ENCODE measurements at regions not wholly inside any gene's neighbourhood (a gene's known extent, or its start where the extent isn't known, plus 50 kb on each side); places are given as distances from the start of the nearest gene placed in this dataset.

GRCh38 chr6:150681578-150682395, 82.1 kb downstream of the PLEKHG1 start:
- H3K36me3 ChIP-seq (ENCODE audit: control insufficient read depth, insufficient read depth, low read length) = no peaks in the 10 kb centered on the region
- H3K9me3 ChIP-seq (replicated peaks; ENCODE audit: control insufficient read depth, insufficient read depth, low read depth, low read length) = no peaks in the 10 kb centered on the region
- H4K20me1 ChIP-seq (replicated peaks; ENCODE audit: control insufficient read depth, insufficient read depth, low read length) = no peaks in the 10 kb centered on the region
- no TSS peak for BruUV-seq (replicated peaks)
- intact Hi-C loops (cut with micrococcal nuclease) (no loop called here), in situ Hi-C loops (cut with MboI) (no loop called here)
- WGBS (ENCODE audit: insufficient coverage, low coverage, missing lambda C conversion rate) = 2% methylated on average over 11 of the region's 11 CpGs
- FAIRE-seq (no peak), ATAC-seq (no peak), DNase-seq (ENCODE audit: extremely low read depth in 1 of 4, low spot score in 3 of 4) (no peak)
- H2AFZ ChIP-seq (ENCODE audit: low read depth, low read length) = no peak overlapping the region
- H3K4me2 ChIP-seq (ENCODE audit: insufficient read depth, low read length) = no peak overlapping the region
- no peak overlapping the region for H3K9ac ChIP-seq (ENCODE audit: insufficient read depth in 1 of 2, low read depth in 2 of 2, low read length in 2 of 2)
- POLR2A ChIA-PET = interaction anchor here (0.5 to 1.1 kb wide), 2 partner anchors 14 to 19 kb away, joined by 3 read pairs; no protein-coding TSS in a partner anchor
- no peaks in the 10 kb centered on the region for H3K9me1 ChIP-seq (ENCODE audit: control insufficient read depth, insufficient read depth, low read length)
- H3K4me1 ChIP-seq (replicated peaks in 1 of 2; ENCODE audit: control insufficient read depth in 2 of 2, insufficient read depth in 2 of 2, low read length in 2 of 2) = no peaks in the 10 kb centered on the region
- CTCF ChIA-PET (ENCODE audit: low intra/inter-chr PET ratio) = no interaction called here
- peaks cover 33 to 47% of the 10 kb centered on the region in 2 experiments; a peak in 4 of 5 replicates for H3K27me3 ChIP-seq (ENCODE audit: control insufficient read depth in 2 of 2, insufficient read depth in 2 of 2, low read length in 2 of 2)
- H3K79me2 ChIP-seq (ENCODE audit: control insufficient read depth, insufficient read depth, low read length) = no peaks in the 10 kb centered on the region
- H3K27ac ChIP-seq (ENCODE audit: extremely low read depth, low read depth, low read length) = no peak overlapping the region
- H3K4me3 ChIP-seq = no peak overlapping the region
- no peak for TF ChIP-seq ZNF263 (CRISPR knock-in tag; IDR thresholded peaks at IDR 0.05; ENCODE audit: borderline replicate concordance)
- no peak for TF ChIP-seq BRD9 (IDR thresholded peaks at IDR 0.05; ENCODE audit: low read depth, partially characterized antibody)
- TF ChIP-seq ZBTB26 (CRISPR knock-in tag; IDR thresholded peaks at IDR 0.05) = no peak
- no peak for TF ChIP-seq PRMT5 (CRISPR knock-in tag; IDR thresholded peaks at IDR 0.05)
- no peak for TF ChIP-seq DIDO1 (tag; IDR thresholded peaks at IDR 0.05; ENCODE audit: low read depth)
- no peak for TF ChIP-seq ZNF24 (IDR thresholded peaks at IDR 0.05)
- no peak for TF ChIP-seq HNRNPH1 (optimal IDR thresholded peaks at IDR 0.05; ENCODE audit: low read depth, low read length)
- no peak for TF ChIP-seq RERE (CRISPR knock-in tag; IDR thresholded peaks at IDR 0.05; ENCODE audit: borderline replicate concordance)
- no peak for TF ChIP-seq NFRKB (IDR thresholded peaks at IDR 0.05; ENCODE audit: low read depth)
- no peak for TF ChIP-seq TFE3 (CRISPR knock-in tag; IDR thresholded peaks at IDR 0.05)
- TF ChIP-seq, protein P1, sequence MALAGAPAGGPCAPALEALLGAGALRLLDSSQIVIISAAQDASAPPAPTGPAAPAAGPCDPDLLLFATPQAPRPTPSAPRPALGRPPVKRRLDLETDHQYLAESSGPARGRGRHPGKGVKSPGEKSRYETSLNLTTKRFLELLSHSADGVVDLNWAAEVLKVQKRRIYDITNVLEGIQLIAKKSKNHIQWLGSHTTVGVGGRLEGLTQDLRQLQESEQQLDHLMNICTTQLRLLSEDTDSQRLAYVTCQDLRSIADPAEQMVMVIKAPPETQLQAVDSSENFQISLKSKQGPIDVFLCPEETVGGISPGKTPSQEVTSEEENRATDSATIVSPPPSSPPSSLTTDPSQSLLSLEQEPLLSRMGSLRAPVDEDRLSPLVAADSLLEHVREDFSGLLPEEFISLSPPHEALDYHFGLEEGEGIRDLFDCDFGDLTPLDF (CRISPR knock-in tag; IDR thresholded peaks at IDR 0.05) = no peak
- no peak for TF ChIP-seq POLR2B (IDR thresholded peaks at IDR 0.05; ENCODE audit: low read depth, partially characterized antibody)
- TF ChIP-seq KAT7 (CRISPR knock-in tag; IDR thresholded peaks at IDR 0.05; ENCODE audit: borderline replicate concordance) = no peak
